ENCODE measurements at regions not wholly inside any gene's neighbourhood (a gene's known extent, or its start where the extent isn't known, plus 50 kb on each side); places are given as distances from the start of the nearest gene placed in this dataset.
A peak's percentile ranks its signal among the peaks of the same experiment; 100 is the strongest.
"Not testable (repeated sequence)": the region's sequence is repeated elsewhere in the genome, so short reads cannot be mapped to it uniquely, and the experiment has no call there.

DNA sequence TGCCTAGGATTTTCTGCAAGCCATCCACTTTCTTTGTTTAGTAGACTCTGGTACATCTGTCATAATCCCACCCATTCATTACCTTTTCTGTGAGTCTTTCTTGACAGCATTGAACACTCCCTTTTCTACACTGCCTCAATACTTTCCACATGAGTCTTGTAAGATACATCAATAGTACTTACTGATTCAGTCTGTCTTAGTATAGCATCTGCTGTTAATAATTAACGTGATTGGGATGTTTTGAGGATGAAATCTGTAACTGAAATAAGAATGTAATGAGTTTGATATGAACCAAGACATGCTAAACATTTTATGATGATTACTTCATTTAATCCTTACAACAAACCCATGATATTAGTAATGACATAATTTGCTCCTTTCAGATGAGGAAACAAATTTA, 196.2 kb upstream of the FOXG1 start:
- no peak for DNase-seq

DNA sequence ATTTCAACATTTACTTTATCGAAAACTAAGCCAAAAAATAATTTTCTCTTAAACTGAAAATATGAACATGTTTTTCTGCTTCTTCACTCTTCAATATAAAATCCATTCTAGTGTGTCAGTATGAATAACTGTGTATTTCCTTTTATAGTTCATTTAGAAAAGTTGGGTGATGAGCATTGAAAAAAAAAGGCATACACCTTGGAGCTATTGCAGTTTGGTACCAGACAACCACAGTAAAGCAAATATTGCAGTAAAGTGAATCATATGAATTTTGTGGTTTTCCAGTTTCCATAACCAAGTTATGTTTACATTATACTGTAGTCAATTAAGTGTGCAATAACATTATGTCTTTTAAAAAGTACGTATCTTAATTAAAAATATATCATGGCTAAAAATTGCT, 195.0 kb upstream of the FOXG1 start:
- no peak for DNase-seq

DNA sequence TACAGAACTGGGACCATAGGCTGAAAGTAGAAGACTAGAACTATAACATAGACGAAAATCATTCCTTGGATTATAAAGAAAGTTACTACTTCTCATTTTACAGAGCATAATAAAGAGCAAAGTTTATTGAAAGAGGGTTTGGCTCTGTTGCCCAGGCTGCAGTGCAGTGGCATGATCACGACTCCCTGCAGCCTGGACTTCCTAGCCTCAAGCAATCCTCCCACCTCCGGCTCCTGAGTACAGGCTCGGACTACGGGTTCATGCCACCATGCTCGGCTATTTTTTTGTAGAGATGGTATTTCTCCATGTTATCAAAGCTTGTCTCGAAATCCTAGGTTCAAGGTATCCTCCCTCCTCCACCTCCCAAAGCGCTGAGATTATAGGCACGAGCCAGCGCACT, 190.1 kb upstream of the FOXG1 start:
- no peak for DNase-seq

DNA sequence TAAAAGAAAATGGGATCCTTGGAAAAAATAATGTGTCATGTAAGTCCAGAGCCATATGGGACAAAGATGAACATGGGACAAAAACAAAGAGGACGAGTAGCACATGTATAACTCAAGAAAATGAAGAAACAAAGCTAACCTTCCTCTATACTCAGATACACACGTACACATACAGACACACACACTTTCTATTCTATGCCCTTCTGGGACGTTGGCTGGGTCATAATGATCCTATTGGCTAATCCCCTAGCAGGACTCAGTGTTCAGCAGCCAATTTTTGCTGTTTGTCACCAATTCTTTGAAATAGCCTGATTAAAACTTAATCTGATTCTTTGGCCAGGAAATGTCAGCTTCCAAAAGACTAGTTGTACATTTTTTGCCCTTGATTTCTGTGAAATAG, 189.4 kb upstream of the FOXG1 start:
- no peak for DNase-seq

- DNase-seq: no peak
Observed at GRCh38 chr14:28577711-28578131, 188.9 kb upstream of the FOXG1 start.

DNA sequence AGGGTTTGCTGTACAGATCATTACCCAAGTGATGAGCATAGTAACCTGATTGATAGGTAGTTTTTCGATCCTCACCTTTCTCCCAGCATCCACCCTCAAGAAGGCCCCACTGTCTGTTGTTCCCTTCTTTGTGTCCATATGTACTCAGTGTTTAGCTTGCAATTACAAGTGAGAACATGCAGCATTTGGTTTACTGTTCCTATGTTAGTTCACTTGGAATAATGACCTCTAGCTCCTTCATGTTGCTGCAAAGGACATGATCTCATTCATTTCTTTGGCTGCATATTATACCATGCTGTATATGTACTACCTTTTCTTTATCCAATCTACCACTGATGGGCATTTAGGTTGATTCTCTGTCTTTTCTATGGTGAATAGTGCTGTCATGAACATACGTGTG, 181.6 kb upstream of the FOXG1 start:
- DNase-seq: no peak

- no peak for DNase-seq
Observed at GRCh38 chr14:28589792-28590191, 176.8 kb upstream of the FOXG1 start.

DNA sequence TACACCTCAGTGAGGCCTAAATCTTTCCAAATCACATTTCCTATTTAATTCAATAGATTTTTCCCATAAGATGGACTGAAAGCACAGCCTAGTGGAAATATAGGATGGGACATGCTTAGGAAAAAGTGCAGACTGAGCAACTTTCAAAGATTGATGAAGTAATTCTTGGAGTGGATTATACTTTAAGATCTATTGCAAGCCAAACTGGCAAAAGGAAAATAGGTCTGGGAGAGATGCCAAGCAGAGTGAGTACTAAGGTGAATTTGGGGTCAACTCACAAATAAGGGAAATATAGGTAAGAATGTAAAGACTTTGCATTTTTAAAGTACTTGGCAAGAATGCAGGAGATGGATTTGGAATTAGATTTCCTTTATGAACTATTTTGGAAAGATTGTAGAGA, 170.2 kb upstream of the FOXG1 start:
- DNase-seq: peak in 1 of 2 experiments; percentile 12

GRCh38 chr14:28599191-28599590, 167.4 kb upstream of the FOXG1 start:
- DNase-seq: no peak

DNA sequence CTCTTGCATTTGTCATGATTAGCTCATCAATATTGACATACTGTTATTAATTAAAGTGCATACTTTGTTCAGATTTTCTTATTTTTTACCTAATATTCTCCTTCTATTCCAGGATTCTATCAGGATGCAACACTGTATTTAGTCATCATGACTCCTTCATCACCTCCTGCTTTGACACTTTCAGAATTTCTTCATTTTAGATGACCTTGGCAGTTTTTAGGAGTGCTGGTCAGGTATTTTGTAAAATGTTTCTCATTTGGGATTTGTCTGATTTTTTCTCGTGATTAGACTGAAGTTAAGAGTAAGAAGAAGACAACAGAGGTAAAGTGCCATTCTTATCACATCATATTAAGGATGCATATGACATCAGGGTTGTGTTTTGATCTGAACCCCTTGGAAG, 167.0 kb upstream of the FOXG1 start:
- DNase-seq: no peak

GRCh38 chr14:28603606-28604005, 163.0 kb upstream of the FOXG1 start:
- DNase-seq: no peak

- DNase-seq: no peak
Observed at GRCh38 chr14:28607661-28608060, 158.9 kb upstream of the FOXG1 start.

- no peak for DNase-seq
Observed at GRCh38 chr14:28608443-28608842, 158.1 kb upstream of the FOXG1 start.

DNA sequence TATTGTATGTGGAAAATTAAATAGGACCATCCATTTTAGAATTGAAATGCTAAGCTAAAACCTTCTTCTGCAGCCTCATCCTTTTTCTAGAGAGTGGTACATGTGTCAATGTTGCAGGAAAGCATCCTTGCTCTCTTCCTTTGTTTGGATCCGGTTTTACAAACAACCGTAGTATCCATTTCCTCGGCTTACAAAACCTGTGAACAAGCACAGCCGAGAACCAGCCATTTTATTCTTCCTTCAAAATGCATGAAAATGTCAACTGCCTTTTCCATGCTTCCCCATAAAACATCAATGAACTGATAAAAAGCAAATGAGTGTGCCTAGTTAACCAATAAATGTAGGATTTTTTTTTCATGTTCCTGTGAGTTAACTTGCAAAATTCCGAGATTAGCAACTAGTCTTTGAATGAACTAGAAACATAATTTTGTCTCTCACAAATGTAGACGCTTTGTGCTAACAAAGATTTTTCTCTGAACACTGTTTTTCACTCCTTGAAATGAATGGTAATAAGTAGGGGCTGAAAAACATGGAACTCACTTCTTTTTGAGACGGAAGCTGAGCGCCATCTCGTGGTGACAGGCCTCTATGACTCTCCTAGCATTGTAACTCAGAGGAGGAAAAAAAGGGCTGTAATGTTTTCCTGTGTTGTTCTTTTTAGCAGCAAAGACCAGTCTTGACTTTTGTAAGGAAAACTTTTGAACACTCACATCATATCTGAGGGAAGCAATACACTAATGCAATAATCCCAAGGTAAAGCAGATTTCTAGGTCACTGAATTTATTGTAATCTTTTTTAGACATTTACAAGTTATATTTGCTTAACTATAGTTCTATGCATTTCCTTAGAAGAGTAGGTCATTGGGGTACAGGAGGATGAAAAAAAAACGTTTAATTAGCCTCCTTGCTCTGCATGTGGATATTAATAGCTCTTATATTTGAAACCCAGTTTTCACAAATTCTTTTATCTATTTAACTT, 157.4 kb upstream of the FOXG1 start:
- DNase-seq: peak; percentile 76 to 79

DNA sequence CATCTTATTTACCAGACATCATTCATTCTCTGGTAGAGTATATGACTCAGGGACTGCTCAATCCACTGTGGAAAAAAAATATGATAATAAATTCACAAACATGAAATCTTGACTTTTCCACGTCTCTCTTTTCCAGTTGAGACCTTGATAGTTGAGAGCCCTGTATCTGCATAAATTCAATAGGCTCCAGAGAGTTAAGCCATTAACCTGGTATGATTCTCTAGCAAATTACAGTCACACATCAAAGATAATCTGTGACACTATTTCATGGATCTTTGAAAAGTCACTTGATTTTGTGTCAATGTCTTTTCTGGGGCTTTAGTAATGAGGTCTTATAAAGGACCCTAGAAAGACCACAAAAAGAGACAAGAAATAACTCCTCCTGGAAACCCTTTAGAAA, 154.2 kb upstream of the FOXG1 start:
- no peak for DNase-seq

- no peak for DNase-seq
Observed at GRCh38 chr14:28613532-28613931, 153.1 kb upstream of the FOXG1 start.

- DNase-seq: no peak
Observed at GRCh38 chr14:28626780-28627179, 139.8 kb upstream of the FOXG1 start.

- no peak for DNase-seq
Observed at GRCh38 chr14:28629328-28630004, 137.1 kb upstream of the FOXG1 start.

- DNase-seq: no peak
Observed at GRCh38 chr14:28630100-28630499, 136.5 kb upstream of the FOXG1 start.

DNA sequence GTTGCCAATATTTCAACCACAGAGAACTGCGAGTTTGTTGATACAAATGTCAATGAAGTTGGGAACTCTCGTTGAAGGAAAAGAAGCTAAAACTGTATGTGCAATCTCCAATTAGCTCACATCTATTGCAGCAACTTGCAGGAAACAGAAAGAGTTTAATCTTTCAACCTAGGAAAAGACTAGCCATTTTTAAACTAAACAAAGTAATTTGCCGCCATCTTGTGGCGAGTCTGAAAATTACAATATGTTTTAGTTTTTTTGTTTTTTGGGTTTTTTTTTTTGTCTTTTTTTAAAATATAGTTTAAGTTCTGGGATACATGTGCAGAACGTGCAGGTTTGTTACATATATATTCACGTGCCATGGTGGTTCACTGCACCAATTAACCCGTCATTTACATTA, 131.2 kb upstream of the FOXG1 start:
- DNase-seq: peak; percentile 19 to 28

DNA sequence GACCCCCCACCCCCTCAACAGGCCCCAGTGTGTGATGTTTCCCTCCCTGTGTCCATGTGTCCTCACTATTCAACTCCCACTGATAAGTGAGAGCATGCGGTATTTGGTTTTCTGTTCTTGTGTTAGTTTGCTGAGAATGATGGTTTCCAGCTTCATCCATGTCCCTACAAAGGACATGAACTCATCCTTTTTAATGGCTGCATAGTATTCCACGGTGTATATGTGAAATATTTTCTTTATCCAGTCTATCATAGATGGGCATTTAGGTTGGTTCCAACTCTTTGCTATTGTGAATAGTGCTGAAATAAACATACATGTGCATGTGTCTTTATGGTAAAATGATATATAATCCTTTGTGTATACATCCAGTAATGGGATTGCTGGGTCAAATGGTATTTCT, 130.8 kb upstream of the FOXG1 start:
- DNase-seq: not testable (repeated sequence)

DNA sequence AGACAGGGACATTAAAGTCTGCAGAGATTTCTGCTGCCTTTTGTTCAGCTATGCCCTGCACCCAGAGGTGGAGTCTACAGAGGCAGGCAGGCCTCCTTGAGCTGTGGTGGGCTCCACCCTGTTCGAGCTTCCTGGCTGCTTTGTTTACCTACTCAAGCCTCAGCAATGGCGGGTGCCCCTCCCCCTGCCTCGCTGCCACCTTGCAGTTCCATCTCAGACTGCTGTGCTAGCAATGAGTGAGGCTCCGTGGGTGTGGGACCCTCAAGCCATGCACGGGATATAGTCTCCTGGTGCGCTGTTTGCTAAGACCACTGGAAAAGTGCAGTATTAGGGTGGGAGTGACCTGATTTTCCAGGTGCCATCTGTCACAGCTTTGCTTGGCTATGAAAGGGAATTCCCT, 125.4 kb upstream of the FOXG1 start:
- not testable (repeated sequence) for DNase-seq

DNA sequence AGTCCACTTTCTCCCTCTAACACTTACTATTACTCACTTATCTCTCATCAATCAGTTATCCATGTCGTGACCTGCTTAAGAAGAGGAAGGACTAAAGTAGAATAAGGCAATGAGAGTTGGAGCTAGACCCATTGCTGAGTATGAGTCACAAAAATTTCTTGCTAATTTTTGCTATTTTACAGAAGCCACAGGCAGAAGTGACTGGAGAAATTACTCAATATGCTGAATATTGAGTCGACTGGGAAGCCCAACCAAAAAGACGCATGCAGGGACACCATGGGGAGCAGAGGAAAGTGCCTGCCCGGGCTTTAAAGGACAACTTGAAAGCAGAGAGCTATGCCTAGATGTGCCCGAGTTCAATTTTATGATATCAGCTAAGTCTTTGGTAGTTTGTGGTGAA, 115.4 kb upstream of the FOXG1 start:
- no peak for DNase-seq

DNA sequence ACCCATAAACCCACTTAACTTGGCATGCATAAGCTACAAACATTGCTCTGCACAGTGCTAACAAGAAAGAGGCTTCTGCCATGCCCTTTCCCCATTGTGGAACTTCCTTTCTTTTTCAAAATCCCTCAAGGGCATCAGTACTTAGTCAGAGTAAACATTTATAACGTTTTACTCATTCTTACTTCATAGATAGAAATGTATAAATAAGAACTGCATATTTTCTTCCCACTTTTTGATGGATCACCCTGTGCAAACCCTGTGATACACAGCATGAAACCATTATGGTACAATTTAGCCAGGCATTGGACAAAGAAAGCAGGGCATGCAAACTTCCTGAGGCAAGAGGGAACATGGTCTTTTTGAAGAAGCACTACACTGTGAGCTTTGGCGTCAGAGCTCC, 113.8 kb upstream of the FOXG1 start:
- DNase-seq: peak; percentile 47 to 70
